ENCODE measurements at regions not wholly inside any gene's neighbourhood (a gene's known extent, or its start where the extent isn't known, plus 50 kb on each side); places are given as distances from the start of the nearest gene placed in this dataset.

GRCh38 chr3:109910772-109911171 lies 573.4 kb upstream of the DPPA4 start:
- H3K4me2 ChIP-seq (ENCODE audit: insufficient read depth, low read length), result no peak overlapping the region
- BruUV-seq (replicated peaks), result no TSS peak
- H2AFZ ChIP-seq (ENCODE audit: low read depth, low read length), result no peak overlapping the region
- no peaks in the 10 kb centered on the region for H4K20me1 ChIP-seq (replicated peaks; ENCODE audit: control insufficient read depth, insufficient read depth, low read length)
- no peaks in the 10 kb centered on the region for H3K27me3 ChIP-seq (ENCODE audit: control insufficient read depth in 2 of 2, insufficient read depth in 2 of 2, low read length in 2 of 2)
- no peak for FAIRE-seq
- H3K4me1 ChIP-seq (replicated peaks in 1 of 2; ENCODE audit: control insufficient read depth in 2 of 2, insufficient read depth in 2 of 2, low read length in 2 of 2), result no peaks in the 10 kb centered on the region
- in situ Hi-C loops (cut with MboI), result no loop called here
- H3K36me3 ChIP-seq (ENCODE audit: control insufficient read depth, insufficient read depth, low read length), result no peaks in the 10 kb centered on the region
- H3K27ac ChIP-seq (ENCODE audit: extremely low read depth, low read depth, low read length), result no peak overlapping the region
- ChIA-PET POLR2A (no interaction called here), CTCF (ENCODE audit: low intra/inter-chr PET ratio) (no interaction called here)
- no peak for DNase-seq (ENCODE audit: extremely low read depth in 1 of 4, low spot score in 3 of 4)
- no peaks in the 10 kb centered on the region for H3K9me1 ChIP-seq (ENCODE audit: control insufficient read depth, insufficient read depth, low read length)
- WGBS (ENCODE audit: insufficient coverage, low coverage, missing lambda C conversion rate), result 2% methylated on average over 6 of the region's 6 CpGs
- H3K9me3 ChIP-seq (replicated peaks; ENCODE audit: control insufficient read depth, insufficient read depth, low read depth, low read length), result no peaks in the 10 kb centered on the region
- no peaks in the 10 kb centered on the region for H3K79me2 ChIP-seq (ENCODE audit: control insufficient read depth, insufficient read depth, low read length)
- ATAC-seq, result no peak
- intact Hi-C loops (cut with micrococcal nuclease), result no loop called here
- H3K9ac ChIP-seq (ENCODE audit: insufficient read depth in 1 of 2, low read depth in 2 of 2, low read length in 2 of 2), result no peak overlapping the region
- H3K4me3 ChIP-seq, result no peak overlapping the region
- TF ChIP-seq NCOA4 (IDR thresholded peaks at IDR 0.05; ENCODE audit: partially characterized antibody) (no peak), CEBPZ (IDR thresholded peaks at IDR 0.05; ENCODE audit: borderline replicate concordance, low read depth, low read length) (no peak), FOS (IDR thresholded peaks at IDR 0.05; ENCODE audit: extremely low read depth, insufficient read length) (no peak), FOXP4 (CRISPR knock-in tag; IDR thresholded peaks at IDR 0.05; ENCODE audit: borderline replicate concordance) (no peak), TAL1 (IDR thresholded peaks at IDR 0.05) (no peak), RBFOX2 (IDR thresholded peaks at IDR 0.05; ENCODE audit: low read depth, low read length) (no peak), TFAM (CRISPR knock-in tag; conservative IDR thresholded peaks at IDR 0.05) (no peak), FOXM1 (IDR thresholded peaks at IDR 0.05; ENCODE audit: low read depth) (no peak), FOXM1 (CRISPR knock-in tag; IDR thresholded peaks at IDR 0.05; ENCODE audit: low read depth) (no peak), DDX20 (tag; IDR thresholded peaks at IDR 0.05; ENCODE audit: low read depth) (no peak), USF2 (CRISPR knock-in tag; IDR thresholded peaks at IDR 0.05) (no peak), DMBX1 (CRISPR knock-in tag; IDR thresholded peaks at IDR 0.05; ENCODE audit: borderline replicate concordance) (no peak), DNMT1 (IDR thresholded peaks at IDR 0.05) (no peak), FOXK1 (CRISPR knock-in tag; IDR thresholded peaks at IDR 0.05; ENCODE audit: borderline replicate concordance) (no peak), E2F8 (IDR thresholded peaks at IDR 0.05; ENCODE audit: low read depth, partially characterized antibody) (no peak)

All from K562 (cell line).